ENCODE measurements at regions not wholly inside any gene's neighbourhood (a gene's known extent, or its start where the extent isn't known, plus 50 kb on each side); places are given as distances from the start of the nearest gene placed in this dataset.

- H4K20me1 ChIP-seq (ENCODE audit: insufficient read depth): no peaks in the 10 kb centered on the region
- no peak overlapping the region for H3K4me2 ChIP-seq (ENCODE audit: low read length)
- H3K27me3 ChIP-seq (ENCODE audit: insufficient read depth, low read depth, low read length): no peaks in the 10 kb centered on the region
- H3K79me2 ChIP-seq (replicated peaks; ENCODE audit: insufficient read depth, low read length): no peaks in the 10 kb centered on the region
- H3K27ac ChIP-seq (ENCODE audit: low read length): no peak overlapping the region
- H3F3A ChIP-seq (ENCODE audit: insufficient read depth, low read length, poor library complexity, severe bottlenecking): no peaks in the 10 kb centered on the region
- H3K9ac ChIP-seq (ENCODE audit: low read length): no peak overlapping the region
- no peaks in the 10 kb centered on the region for H3K9me2 ChIP-seq (ENCODE audit: insufficient read depth, low read length)
- H3K36me3 ChIP-seq (ENCODE audit: insufficient read depth, low read length): no peaks in the 10 kb centered on the region
- H2AFZ ChIP-seq (ENCODE audit: low read depth, low read length): no peak overlapping the region
- no peak overlapping the region for H3K4me3 ChIP-seq (ENCODE audit: low read length)
- TF ChIP-seq EP300 (conservative IDR thresholded peaks at IDR 0.05; ENCODE audit: poor library complexity, severe bottlenecking) (no peak), CTCF (IDR thresholded peaks at IDR 0.05; ENCODE audit: poor library complexity, severe bottlenecking) (no peak), EZH2 (IDR thresholded peaks at IDR 0.05; ENCODE audit: borderline replicate concordance, insufficient read depth, low read length, poor library complexity, severe bottlenecking) (no peak), SMC3 (conservative IDR thresholded peaks at IDR 0.05; ENCODE audit: poor library complexity) (no peak), MXI1 (conservative IDR thresholded peaks at IDR 0.05; ENCODE audit: poor library complexity, severe bottlenecking) (no peak), RAD21 (conservative IDR thresholded peaks at IDR 0.05) (no peak), TAF1 (IDR thresholded peaks at IDR 0.05; ENCODE audit: low read depth) (no peak), POLR2AphosphoS5 (IDR thresholded peaks at IDR 0.05) (no peak), REST (IDR thresholded peaks at IDR 0.05; ENCODE audit: borderline replicate concordance) (no peak)
- H3K9me3 ChIP-seq (ENCODE audit: low read length): no peaks in the 10 kb centered on the region
Observed at GRCh38 chr5:143953851-143954250, 141.9 kb downstream of the HMHB1 start.

- Histone ChIP-seq H2AFZ (ENCODE audit: low read depth, low read length) (no peak overlapping the region), H3K36me3 (ENCODE audit: insufficient read depth, low read length) (no peaks in the 10 kb centered on the region), H4K20me1 (ENCODE audit: insufficient read depth) (no peaks in the 10 kb centered on the region), H3K9me2 (ENCODE audit: insufficient read depth, low read length) (no peaks in the 10 kb centered on the region), H3K9ac (ENCODE audit: low read length) (no peak overlapping the region), H3K9me3 (ENCODE audit: low read length) (no peaks in the 10 kb centered on the region), H3K27ac (ENCODE audit: low read length) (no peak overlapping the region), H3K4me3 (ENCODE audit: low read length) (no peak overlapping the region), H3F3A (ENCODE audit: insufficient read depth, low read length, poor library complexity, severe bottlenecking) (no peaks in the 10 kb centered on the region), H3K79me2 (replicated peaks; ENCODE audit: insufficient read depth, low read length) (no peaks in the 10 kb centered on the region), H3K4me2 (ENCODE audit: low read length) (no peak overlapping the region), H3K27me3 (ENCODE audit: insufficient read depth, low read depth, low read length) (no peaks in the 10 kb centered on the region)
- TF ChIP-seq MXI1 (conservative IDR thresholded peaks at IDR 0.05; ENCODE audit: poor library complexity, severe bottlenecking) (no peak), CTCF (IDR thresholded peaks at IDR 0.05; ENCODE audit: poor library complexity, severe bottlenecking) (no peak)
Observed at GRCh38 chr5:143955141-143955540, 143.2 kb downstream of the HMHB1 start.

All from neural cell (in vitro differentiated cells).